Fibroblast of pulmonary artery (primary cell): ENCODE measurements at regions not wholly inside any gene's neighbourhood (a gene's known extent, or its start where the extent isn't known, plus 50 kb on each side); places are given as distances from the start of the nearest gene placed in this dataset.

Experiments used
- DNase-seq: peaks from one replicate; pipeline ENCODE4 v3.0.0-alpha.2; 2010; ENCODE audit warnings: low read depth
- H3K4me3 ChIP-seq: replicated peaks from 2 replicates; pipeline ENCODE4 v1.5.1; 2011; ENCODE audit warnings: low read depth, mild to moderate bottlenecking, control low read depth, low read length, moderate library complexity
- CTCF ChIP-seq: IDR thresholded peaks from 2 replicates; pipeline ENCODE4 v1.5.1; 2011; ENCODE audit warnings: mild to moderate bottlenecking, control low read depth, low read length, inconsistent platforms; ENCODE audit errors: missing control alignments

DNA sequence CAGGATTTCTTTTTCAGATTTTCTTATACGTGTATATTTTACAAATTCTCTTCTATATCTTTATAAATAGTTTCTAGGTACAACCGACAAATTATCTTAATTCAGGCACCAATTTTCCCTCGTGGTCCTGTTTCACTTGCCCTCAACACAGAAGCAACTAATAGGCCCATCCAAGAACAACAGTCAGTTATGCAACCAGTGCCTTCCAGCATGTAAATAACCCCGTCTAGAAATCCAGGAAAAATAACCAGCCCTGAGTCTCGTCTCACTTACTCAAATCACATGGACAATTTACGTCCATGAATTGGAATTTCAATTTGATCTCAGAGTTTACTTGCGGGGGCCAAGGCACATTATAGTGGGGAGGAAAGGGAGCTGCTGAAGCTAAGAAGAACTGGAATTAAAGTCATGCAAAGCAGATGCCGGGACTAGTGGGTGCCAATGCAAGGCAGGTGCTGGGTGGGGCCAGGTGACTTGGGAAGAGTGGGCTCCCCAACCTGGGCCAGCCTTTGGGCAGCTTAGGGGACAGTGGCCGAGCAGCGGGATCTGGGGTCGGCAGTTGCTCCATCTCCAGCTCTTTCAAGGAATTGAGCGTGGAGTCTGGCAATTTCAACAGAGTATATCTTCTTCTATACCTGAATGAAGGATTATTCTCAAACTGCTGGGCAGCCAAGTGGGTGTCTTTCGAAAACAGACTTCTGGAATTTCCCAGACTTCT is 121.7 kb downstream of the EDN3 start:
- TF ChIP-seq CTCF = no peak
- no peak for DNase-seq

GRCh38 chr20:59422872-59423544 is 122.6 kb downstream of the EDN3 start:
- no peak for TF ChIP-seq CTCF
- DNase-seq = no peak

More for the DNA sequence above, 121.7 kb downstream of the EDN3 start:
- H3K4me3 ChIP-seq = no peak overlapping the region

GRCh38 chr20:59424976-59425375 is 124.6 kb downstream of the EDN3 start:
- TF ChIP-seq CTCF = no peak
- no peak overlapping the region for H3K4me3 ChIP-seq
- no peak for DNase-seq

More at GRCh38 chr20:59422872-59423544, 122.6 kb downstream of the EDN3 start:
- no peak overlapping the region for H3K4me3 ChIP-seq

DNA sequence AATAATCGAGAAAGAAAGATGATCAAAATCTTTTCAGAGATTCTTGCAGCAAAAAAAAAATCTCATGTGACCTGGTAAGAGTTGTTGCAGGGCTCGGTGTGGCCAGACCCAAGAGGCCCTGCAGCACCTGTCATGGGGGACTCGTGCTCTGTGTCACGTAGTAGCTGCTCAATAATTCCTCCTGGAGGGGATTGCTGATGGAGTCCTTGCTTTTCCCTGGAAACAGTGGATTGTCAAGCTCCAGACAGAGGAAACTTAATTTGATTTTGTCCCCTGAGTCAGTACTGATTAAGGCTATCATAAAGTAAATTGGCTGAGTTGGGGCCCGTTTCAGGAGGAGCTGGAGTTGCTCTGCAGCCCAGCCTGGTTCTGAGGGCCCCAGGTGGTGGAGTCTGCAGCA is 125.2 kb downstream of the EDN3 start:
- TF ChIP-seq CTCF = no peak
- no peak for DNase-seq
- no peak overlapping the region for H3K4me3 ChIP-seq

DNA sequence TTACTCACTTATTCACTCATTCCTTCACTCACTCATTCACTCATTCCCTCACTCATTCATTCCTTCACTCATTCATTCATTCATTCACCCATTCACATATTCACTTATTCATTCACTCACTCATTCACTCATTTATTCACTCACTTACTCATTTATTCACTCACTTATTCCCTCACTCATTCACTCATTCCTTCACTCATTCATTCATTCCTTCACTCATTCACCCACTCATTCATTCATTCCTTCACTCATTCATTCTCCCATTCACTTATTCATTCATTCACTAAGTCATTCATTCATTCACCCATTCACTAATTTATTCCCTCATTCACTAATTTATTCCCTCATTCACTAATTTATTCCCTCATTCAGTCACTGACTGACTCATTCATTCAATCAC is 127.6 kb downstream of the EDN3 start:
- TF ChIP-seq CTCF = no peak
- no peak for DNase-seq
- H3K4me3 ChIP-seq = no peak overlapping the region

DNA sequence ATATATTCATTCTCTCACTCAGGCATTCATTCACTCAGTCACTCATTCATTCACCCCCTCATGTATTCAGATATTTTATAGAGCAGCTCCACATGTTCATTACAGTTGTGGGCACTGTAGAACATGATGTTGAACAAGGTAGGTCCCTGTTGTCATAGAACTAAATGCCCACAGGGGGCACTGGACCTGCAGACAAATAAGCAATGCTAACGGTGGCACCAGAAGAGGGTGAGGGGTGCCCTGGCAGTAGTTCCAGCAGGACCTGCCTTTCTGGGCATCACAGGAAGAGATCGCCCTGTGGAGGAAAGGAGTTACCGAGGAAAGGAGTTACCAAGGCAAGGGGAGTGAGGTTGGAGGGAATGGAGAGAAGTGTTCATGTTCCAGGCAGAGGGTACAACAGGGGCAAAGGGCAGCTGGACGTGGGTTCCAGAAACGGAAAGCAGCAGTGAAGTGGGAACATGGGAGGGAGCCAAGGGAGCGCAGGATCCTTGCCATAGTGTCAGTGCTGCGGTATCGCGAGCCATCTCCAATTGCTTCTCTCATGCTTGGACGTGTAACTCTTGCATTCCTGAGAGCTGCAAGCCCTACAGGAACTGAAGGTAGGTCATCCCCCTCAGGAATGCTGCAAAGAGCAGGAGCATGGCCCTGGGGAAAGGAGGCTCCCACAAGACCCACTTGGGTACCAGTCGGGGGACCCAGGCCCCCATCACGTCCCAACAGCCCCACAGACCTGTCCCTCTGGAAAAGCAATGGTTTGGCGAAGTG is 128.2 kb downstream of the EDN3 start:
- H3K4me3 ChIP-seq = no peak overlapping the region
- TF ChIP-seq CTCF = no peak
- no peak for DNase-seq
